Upper lobe of left lung (tissue), 4 donors: ENCODE measurements at regions not wholly inside any gene's neighbourhood (a gene's known extent, or its start where the extent isn't known, plus 50 kb on each side); places are given as distances from the start of the nearest gene placed in this dataset.

Source experiments
- EP300 ChIP-seq, 4 donors: sonication (generic); formaldehyde crosslinking; IDR thresholded peaks; one replicate each; pipeline ENCODE4 v1.5.1; 2017; ENCODE audit warnings: antibody characterized with exemption in 4 of 4, control low read depth in 2 of 4
- POLR2A ChIP-seq, 4 donors: fragments of 450-650 bp; IDR thresholded peaks; one replicate each; pipeline ENCODE4 v1.5.1; 2016 to 2017; ENCODE audit warnings: antibody characterized with exemption in 4 of 4, mild to moderate bottlenecking in 2 of 4
- TF ChIP-seq, protein P1 (sequence below), 6 experiments: fragments of 450-650 bp in 4 of 6; fragments of 200-600 bp in 2 of 6; sonication (generic) in 2 of 6; IDR thresholded peaks; one replicate each; pipeline ENCODE4 v1.5.1; 2016 to 2019; ENCODE audit warnings: antibody characterized with exemption in 6 of 6

DNA sequence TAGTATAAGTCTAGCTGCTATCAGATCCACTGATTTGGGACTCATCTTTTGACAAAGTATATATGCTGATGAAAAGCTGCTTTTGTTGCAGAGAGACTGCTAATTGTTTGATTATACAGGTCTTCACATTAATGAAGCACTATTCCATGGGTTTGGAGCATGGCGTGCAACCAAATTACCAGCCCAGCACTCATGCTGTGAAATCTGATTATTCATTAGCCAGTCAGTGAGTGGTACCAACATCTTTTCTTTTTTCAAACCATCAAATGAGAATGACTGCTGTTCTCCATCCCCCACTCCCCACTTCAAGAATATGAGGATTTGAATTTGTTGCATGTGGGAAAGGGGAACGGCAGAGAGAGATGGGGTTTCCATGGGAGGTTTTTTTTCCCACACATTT is 91.3 kb downstream of the ID4 start:
- TF ChIP-seq POLR2A (IDR thresholded peaks at IDR 0.05) (no peak), EP300 (IDR thresholded peaks at IDR 0.05) (no peak)
- TF ChIP-seq, protein P1, sequence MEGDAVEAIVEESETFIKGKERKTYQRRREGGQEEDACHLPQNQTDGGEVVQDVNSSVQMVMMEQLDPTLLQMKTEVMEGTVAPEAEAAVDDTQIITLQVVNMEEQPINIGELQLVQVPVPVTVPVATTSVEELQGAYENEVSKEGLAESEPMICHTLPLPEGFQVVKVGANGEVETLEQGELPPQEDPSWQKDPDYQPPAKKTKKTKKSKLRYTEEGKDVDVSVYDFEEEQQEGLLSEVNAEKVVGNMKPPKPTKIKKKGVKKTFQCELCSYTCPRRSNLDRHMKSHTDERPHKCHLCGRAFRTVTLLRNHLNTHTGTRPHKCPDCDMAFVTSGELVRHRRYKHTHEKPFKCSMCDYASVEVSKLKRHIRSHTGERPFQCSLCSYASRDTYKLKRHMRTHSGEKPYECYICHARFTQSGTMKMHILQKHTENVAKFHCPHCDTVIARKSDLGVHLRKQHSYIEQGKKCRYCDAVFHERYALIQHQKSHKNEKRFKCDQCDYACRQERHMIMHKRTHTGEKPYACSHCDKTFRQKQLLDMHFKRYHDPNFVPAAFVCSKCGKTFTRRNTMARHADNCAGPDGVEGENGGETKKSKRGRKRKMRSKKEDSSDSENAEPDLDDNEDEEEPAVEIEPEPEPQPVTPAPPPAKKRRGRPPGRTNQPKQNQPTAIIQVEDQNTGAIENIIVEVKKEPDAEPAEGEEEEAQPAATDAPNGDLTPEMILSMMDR (IDR thresholded peaks at IDR 0.05): no peak
